GM12878 (cell line): ENCODE measurements at regions not wholly inside any gene's neighbourhood (a gene's known extent, or its start where the extent isn't known, plus 50 kb on each side); places are given as distances from the start of the nearest gene placed in this dataset.

ENCODE experiments used
- ATAC-seq: fragments of 200-7000 bp; cut with Tn5 transposase; 3 replicates; pipeline ENCODE4 v1.9.1; 2020; ENCODE audit warnings: mild to moderate bottlenecking, moderate library complexity
- BruUV-seq: library from RNA; stranded (reverse); fragments of 400-500 nt; replicated peaks from 2 replicates; lab custom pipeline; 2021; lab: Mats Ljungman, UMichigan
- CTCF ChIA-PET: fragments of 300-600 bp; sonication (Branson Sonifier 250); formaldehyde crosslinking; extraction: SDS; loops from one replicate; lab custom pipeline; 2021; ENCODE audit warnings: inconsistent platforms; lab: Yijun Ruan, JAX
- POLR2A ChIA-PET: fragments of 350-600 bp; formaldehyde crosslinking; extraction: SDS; loops from one replicate; lab custom pipeline; 2021; ENCODE audit warnings: inconsistent platforms; lab: Charles Lee
- RAD21 ChIA-PET: fragments of 300-600 bp; sonication (Branson Sonifier 250); formaldehyde crosslinking; loops from one replicate; lab custom pipeline; 2023; ENCODE audit warnings: antibody characterized with exemption; ENCODE audit not compliant: unreplicated experiment; lab: Charles Lee
- SMC1A ChIA-PET: fragments of 300-600 bp; sonication (Branson Sonifier 250); formaldehyde crosslinking; loops from one replicate; lab custom pipeline; 2023; ENCODE audit not compliant: unreplicated experiment, uncharacterized antibody; lab: Charles Lee
- DNase-seq: peaks from one replicate; pipeline ENCODE4 v3.0.0-alpha.2; 2011; ENCODE audit warnings: low read depth, low spot score
- FAIRE-seq: peaks from 3 replicates; lab custom pipeline; 2011; peaks lifted over from hg19 to GRCh38; lab: Jason Lieb, UNC
- H2AFZ ChIP-seq: 2 replicates; pipeline ENCODE4 v1.6.0; 2011; ENCODE audit warnings: low read depth, low read length, control low read depth; ENCODE audit not compliant: control insufficient read depth
- H3K27ac ChIP-seq: 2 replicates; pipeline ENCODE4 v1.5.1; 2011; ENCODE audit warnings: control low read depth; ENCODE audit not compliant: control insufficient read depth, insufficient read depth
- H3K27me3 ChIP-seq, 2 experiments: replicated peaks in 1 of 2; 2 replicates each; pipeline versions ENCODE4 v1.6.0 to v1.6.1; 2011; ENCODE audit warnings: low read length in 1 of 2; ENCODE audit not compliant: control insufficient read depth in 2 of 2, insufficient read depth in 2 of 2
- H3K36me3 ChIP-seq, 2 experiments: 2 replicates each; pipeline ENCODE4 v1.5.1; 2011; ENCODE audit warnings: low read length in 1 of 2; ENCODE audit not compliant: control insufficient read depth in 2 of 2, insufficient read depth in 2 of 2
- H3K4me1 ChIP-seq: 2 replicates; pipeline ENCODE4 v1.6.1; 2011; ENCODE audit warnings: mild to moderate bottlenecking, low read length, moderate library complexity, mixed read lengths; ENCODE audit not compliant: control insufficient read depth, insufficient read depth
- H3K4me2 ChIP-seq: 2 replicates; pipeline ENCODE4 v1.6.0; 2011; ENCODE audit warnings: control low read depth; ENCODE audit not compliant: control insufficient read depth, insufficient read depth
- H3K4me3 ChIP-seq: fragments of 200-600 bp; sonication (generic); 2 replicates; pipeline ENCODE4 v1.5.1; 2016
- H3K79me2 ChIP-seq: 2 replicates; pipeline ENCODE4 v1.6.0; 2011; ENCODE audit warnings: low read length; ENCODE audit not compliant: control insufficient read depth, insufficient read depth
- H3K9ac ChIP-seq: 2 replicates; pipeline ENCODE4 v1.8.0; 2011; ENCODE audit warnings: low read length, control low read depth, mixed read lengths; ENCODE audit not compliant: control insufficient read depth, insufficient read depth
- H3K9me3 ChIP-seq: replicated peaks from 3 replicates; pipeline ENCODE4 v1.5.1; 2011; ENCODE audit warnings: mild to moderate bottlenecking, low read length; ENCODE audit not compliant: control insufficient read depth, insufficient read depth
- H4K20me1 ChIP-seq: 2 replicates; pipeline ENCODE4 v1.6.0; 2011; ENCODE audit not compliant: control insufficient read depth, insufficient read depth
- ATF3 ChIP-seq: IDR thresholded peaks from 2 replicates; pipeline ENCODE4 v1.6.1; 2011; ENCODE audit warnings: low read depth, mild to moderate bottlenecking, low read length, moderate library complexity, borderline replicate concordance; ENCODE audit errors: extremely low read depth
- BHLHE40 ChIP-seq, 2 experiments: fragments of 450-650 bp in 1 of 2; IDR thresholded peaks; 2 replicates each; pipeline ENCODE4 v1.6.1; 2011 to 2017; ENCODE audit warnings: low read depth in 2 of 2, borderline replicate concordance in 1 of 2, improper control_type of control experiment in 1 of 2, low read length in 1 of 2, mild to moderate bottlenecking in 1 of 2
- CEBPB ChIP-seq, 2 experiments: fragments of 150-350 bp in 1 of 2; IDR thresholded peaks; 2 replicates each; pipeline ENCODE4 v1.6.1; 2012 to 2014; ENCODE audit warnings: low read depth in 2 of 2, low read length in 2 of 2, borderline replicate concordance in 1 of 2, inconsistent platforms in 1 of 2
- CTCF ChIP-seq, 3 experiments: IDR thresholded peaks in 2 of 3; conservative IDR thresholded peaks in 1 of 3; 2 replicates each; pipeline ENCODE4 v1.5.1; 2011; ENCODE audit warnings: low read depth in 3 of 3, low read length in 3 of 3, mild to moderate bottlenecking in 3 of 3, control low read depth in 2 of 3, moderate library complexity in 2 of 3, inconsistent platforms in 1 of 3, mixed read lengths in 1 of 3; ENCODE audit not compliant: control insufficient read depth in 2 of 3, insufficient read depth in 1 of 3; ENCODE audit errors: extremely low read depth in 1 of 3
- FOXK2 ChIP-seq: fragments of 450-650 bp; IDR thresholded peaks from 2 replicates; pipeline ENCODE4 v1.6.1; 2017; ENCODE audit warnings: mild to moderate bottlenecking, moderate library complexity
- JUNB ChIP-seq: IDR thresholded peaks from 2 replicates; pipeline ENCODE4 v1.6.1; 2016; ENCODE audit warnings: antibody characterized with exemption, mild to moderate bottlenecking
- JUND ChIP-seq: IDR thresholded peaks from 2 replicates; pipeline ENCODE4 v1.6.1; 2012; ENCODE audit warnings: low read depth, mild to moderate bottlenecking, low read length, improper control_type of control experiment, moderate library complexity
- MAX ChIP-seq: IDR thresholded peaks from 2 replicates; pipeline ENCODE4 v1.6.1; 2012; ENCODE audit warnings: low read depth, low read length, improper control_type of control experiment
- NR2C1 ChIP-seq: fragments of 450-650 bp; IDR thresholded peaks from 2 replicates; pipeline ENCODE4 v1.6.1; 2017; ENCODE audit warnings: antibody characterized with exemption, mild to moderate bottlenecking, moderate library complexity
- PKNOX1 ChIP-seq: fragments of 450-650 bp; IDR thresholded peaks from 2 replicates; pipeline ENCODE4 v1.6.1; 2016; ENCODE audit warnings: mild to moderate bottlenecking
- POLR2AphosphoS5 ChIP-seq: IDR thresholded peaks from 2 replicates; pipeline ENCODE4 v1.6.1; 2011; ENCODE audit warnings: mild to moderate bottlenecking, low read length, inconsistent platforms
- SMAD1 ChIP-seq: fragments of 450-650 bp; IDR thresholded peaks from 2 replicates; pipeline ENCODE4 v1.6.1; 2018; ENCODE audit warnings: mild to moderate bottlenecking, low read depth; ENCODE audit not compliant: partially characterized antibody
- SP1 ChIP-seq: IDR thresholded peaks from one replicate; pipeline ENCODE4 v1.6.1; 2011; ENCODE audit warnings: low read depth, low read length
- TCF3 ChIP-seq: IDR thresholded peaks from 2 replicates; pipeline ENCODE4 v1.6.1; 2012; ENCODE audit warnings: low read depth, mild to moderate bottlenecking, low read length, borderline replicate concordance; ENCODE audit not compliant: insufficient read depth
- ZBTB40 ChIP-seq: fragments of 450-650 bp; IDR thresholded peaks from 2 replicates; pipeline ENCODE4 v1.6.1; 2016; ENCODE audit warnings: mild to moderate bottlenecking, moderate library complexity, borderline replicate concordance
- WGBS: methylation state at CpG from one replicate; pipeline ENCODE4 v1.1.6; 2016; ENCODE audit warnings: low lambda C conversion rate; ENCODE audit not compliant: insufficient replicate concordance, insufficient coverage; ENCODE audit errors: missing lambda C conversion rate; 5-methylcytosine and 5-hydroxymethylcytosine counted together
- in situ Hi-C: fragments of 300-500 bp; cut with MboI; formaldehyde crosslinking; loops from 9 replicates; pipeline ENCODE4 v1.14.3; 2018; ENCODE audit warnings: mixed read lengths
- intact Hi-C: fragments of 100-400 bp; cut with micrococcal nuclease; formaldehyde crosslinking; loops from one replicate; pipeline ENCODE4 v1.14.2; 2022; ENCODE audit not compliant: unreplicated experiment

GRCh38 chr5:56316299-56316994 is 83.3 kb upstream of the ANKRD55 start:
- intact Hi-C loops (no loop called here), in situ Hi-C loops (no loop called here)
- H3K4me2 ChIP-seq = no peak overlapping the region
- H3K4me1 ChIP-seq = peaks cover 21% of the 10 kb centered on the region
- RAD21 ChIA-PET = interaction anchor here (0.7 to 4.9 kb wide), 4 partner anchors 13 to 522 kb away, joined by 3 to 33 read pairs (median 6); no protein-coding TSS in a partner anchor
- SMC1A ChIA-PET = interaction anchor here (0.8 to 5.4 kb wide), 15 partner anchors 8 to 579 kb away, joined by 3 to 59 read pairs (median 3); no protein-coding TSS in a partner anchor
- H3K36me3 ChIP-seq = no peaks in the 10 kb centered on the region
- H3K9ac ChIP-seq = no peak overlapping the region
- H3K9me3 ChIP-seq = no peaks in the 10 kb centered on the region; the same call in 2 of the 3 replicates
- ATAC-seq (no peak), FAIRE-seq (no peak), DNase-seq (no peak)
- H3K27ac ChIP-seq = no peak overlapping the region
- CTCF ChIA-PET = interaction anchor here (1.0 to 5.2 kb wide), 11 partner anchors 8 to 522 kb away, joined by 3 to 45 read pairs (median 6); no protein-coding TSS in a partner anchor
- 98% methylated on average over 4 of the region's 4 CpGs for WGBS
- H3K79me2 ChIP-seq = no peaks in the 10 kb centered on the region
- H3K4me3 ChIP-seq = no peak overlapping the region
- POLR2A ChIA-PET = no interaction called here
- H2AFZ ChIP-seq = no peak overlapping the region
- H4K20me1 ChIP-seq = no peaks in the 10 kb centered on the region
- no TSS peak for BruUV-seq
- no peaks in the 10 kb centered on the region for H3K27me3 ChIP-seq
- TF ChIP-seq MAX = no peak
- TF ChIP-seq SP1 = no peak
- no peak for TF ChIP-seq JUND
- no peak for TF ChIP-seq NR2C1
- no peak for TF ChIP-seq CTCF (IDR thresholded peaks at IDR 0.05 in 2 of 3, conservative IDR thresholded peaks at IDR 0.05 in 1 of 3; ENCODE audit: control insufficient read depth in 2 of 3, extremely low read depth in 1 of 3, insufficient read depth in 1 of 3, low read depth in 3 of 3, low read length in 3 of 3)
- no peak for TF ChIP-seq TCF3
- no peak for TF ChIP-seq CEBPB (IDR thresholded peaks at IDR 0.05; ENCODE audit: borderline replicate concordance in 1 of 2, low read depth in 2 of 2, low read length in 2 of 2)
- no peak for TF ChIP-seq SMAD1
- no peak for TF ChIP-seq FOXK2
- TF ChIP-seq PKNOX1 = no peak
- TF ChIP-seq BHLHE40 (IDR thresholded peaks at IDR 0.05; ENCODE audit: borderline replicate concordance in 1 of 2, low read depth in 2 of 2, low read length in 1 of 2) = no peak
- TF ChIP-seq ATF3 = no peak
- TF ChIP-seq ZBTB40 = no peak
- no peak for TF ChIP-seq POLR2AphosphoS5
- TF ChIP-seq JUNB = no peak
